ENCODE measurements at regions not wholly inside any gene's neighbourhood (a gene's known extent, or its start where the extent isn't known, plus 50 kb on each side); places are given as distances from the start of the nearest gene placed in this dataset.

DNA sequence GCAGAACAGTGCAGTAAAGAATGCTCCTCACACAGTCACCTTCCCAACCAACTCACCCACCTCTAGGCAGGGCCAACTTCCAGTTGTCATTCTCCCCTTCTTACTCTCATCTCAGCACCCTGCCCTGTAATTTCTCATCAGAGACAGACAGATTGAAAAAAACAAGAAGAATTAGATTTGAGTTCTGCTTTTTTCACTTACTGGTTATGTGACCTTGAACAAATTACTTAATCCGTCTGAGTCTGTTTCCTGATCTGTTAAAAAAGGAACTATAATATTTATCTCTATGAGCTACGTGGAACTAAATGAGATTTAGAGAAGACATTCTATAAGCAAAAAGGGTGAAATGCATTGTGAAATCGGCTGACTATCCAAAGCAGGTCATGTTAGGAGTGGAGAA, 330.3 kb downstream of the ZNF326 start:
- no TSS peak for BruUV-seq (replicated peaks)
- Histone ChIP-seq H3K9me2 (ENCODE audit: insufficient read depth) (no peaks in the 10 kb centered on the region), H3K4me3 (replicated peaks in 1 of 2; ENCODE audit: low read depth in 1 of 2, low read length in 2 of 2) (no peak overlapping the region), H3K79me2 (ENCODE audit: insufficient read depth, low read length) (no peaks in the 10 kb centered on the region), H3K4me2 (ENCODE audit: low read length) (no peak overlapping the region), H4K20me1 (ENCODE audit: insufficient read depth) (no peaks in the 10 kb centered on the region), H3K27me3 (ENCODE audit: insufficient read depth, low read length) (peaks cover 23% of the 10 kb centered on the region), H3K27ac (ENCODE audit: low read depth, low read length) (no peak overlapping the region), H3K9ac (ENCODE audit: low read length) (no peak overlapping the region), H3K36me3 (ENCODE audit: control insufficient read depth in 1 of 2, insufficient read depth in 2 of 2, low read length in 2 of 2) (no peaks in the 10 kb centered on the region), H3K9me3 (ENCODE audit: control insufficient read depth in 1 of 2, insufficient read depth in 1 of 2, low read depth in 1 of 2, low read length in 2 of 2) (no peaks in the 10 kb centered on the region), H2AFZ (ENCODE audit: low read depth, low read length, poor library complexity, severe bottlenecking) (no peak overlapping the region), H3K4me1 (ENCODE audit: control insufficient read depth in 1 of 2, insufficient read depth in 2 of 2, low read length in 2 of 2) (no peaks in the 10 kb centered on the region)
- TF ChIP-seq, protein P1, sequence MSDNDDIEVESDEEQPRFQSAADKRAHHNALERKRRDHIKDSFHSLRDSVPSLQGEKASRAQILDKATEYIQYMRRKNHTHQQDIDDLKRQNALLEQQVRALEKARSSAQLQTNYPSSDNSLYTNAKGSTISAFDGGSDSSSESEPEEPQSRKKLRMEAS (IDR thresholded peaks at IDR 0.05), result no peak
- DNase-seq (ENCODE audit: low read depth, low spot score) (no peak), ATAC-seq (no peak)
- ChIA-PET POLR2A (no interaction called here), RAD21 (ENCODE audit: low non-redundant PET in 1 of 2, low total read pairs in 2 of 2, uncharacterized antibody in 2 of 2, unreplicated experiment in 2 of 2) (no interaction called here), CTCF (no interaction called here)
- intact Hi-C loops (cut with micrococcal nuclease), result no loop called here

DNA sequence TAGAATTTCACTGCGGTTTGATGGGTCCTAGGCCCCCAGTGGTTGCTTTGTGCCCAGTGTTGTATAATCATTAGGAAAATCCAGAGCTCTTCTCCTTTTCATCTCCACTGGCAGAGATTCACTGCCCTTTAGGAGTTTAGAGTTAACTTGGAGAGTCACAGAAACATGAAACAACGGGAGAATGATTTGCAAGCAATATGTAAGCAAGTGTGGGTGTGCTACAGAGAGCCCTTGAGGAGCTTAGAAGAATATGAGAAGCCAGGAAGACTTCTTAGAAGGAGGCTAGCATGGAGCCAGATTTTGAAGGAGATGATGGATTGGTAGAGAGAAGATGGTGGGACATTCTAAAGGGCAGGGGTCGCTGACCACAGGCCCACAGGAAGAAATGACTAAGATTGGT, 327.3 kb downstream of the ZNF326 start:
- DNase-seq (ENCODE audit: low read depth, low spot score), result no peak
- no peak for ATAC-seq
- Histone ChIP-seq H3K4me2 (ENCODE audit: low read length) (no peak overlapping the region), H3K4me1 (ENCODE audit: control insufficient read depth in 1 of 2, insufficient read depth in 2 of 2, low read length in 2 of 2) (no peaks in the 10 kb centered on the region), H3K9me2 (ENCODE audit: insufficient read depth) (no peaks in the 10 kb centered on the region), H3K27ac (ENCODE audit: low read depth, low read length) (no peak overlapping the region), H3K9me3 (ENCODE audit: control insufficient read depth in 1 of 2, insufficient read depth in 1 of 2, low read depth in 1 of 2, low read length in 2 of 2) (no peaks in the 10 kb centered on the region), H3K9ac (ENCODE audit: low read length) (no peak overlapping the region), H3K27me3 (ENCODE audit: insufficient read depth, low read length) (peaks cover 31% of the 10 kb centered on the region), H3K4me3 (replicated peaks in 1 of 2; ENCODE audit: low read depth in 1 of 2, low read length in 2 of 2) (no peak overlapping the region), H2AFZ (ENCODE audit: low read depth, low read length, poor library complexity, severe bottlenecking) (no peak overlapping the region), H3K79me2 (ENCODE audit: insufficient read depth, low read length) (no peaks in the 10 kb centered on the region), H4K20me1 (ENCODE audit: insufficient read depth) (no peaks in the 10 kb centered on the region), H3K36me3 (ENCODE audit: control insufficient read depth in 1 of 2, insufficient read depth in 2 of 2, low read length in 2 of 2) (no peaks in the 10 kb centered on the region)
- BruUV-seq (replicated peaks), result no TSS peak
- POLR2A ChIA-PET, result no interaction called here
- CTCF ChIA-PET, result no interaction called here
- RAD21 ChIA-PET (ENCODE audit: low non-redundant PET in 1 of 2, low total read pairs in 2 of 2, uncharacterized antibody in 2 of 2, unreplicated experiment in 2 of 2), result no interaction called here
- intact Hi-C loops (cut with micrococcal nuclease), result no loop called here
- TF ChIP-seq ATF3 (IDR thresholded peaks at IDR 0.05) (no peak), ZBTB33 (IDR thresholded peaks at IDR 0.05; ENCODE audit: extremely low read depth, insufficient replicate concordance, low read length) (no peak), RAD21 (IDR thresholded peaks at IDR 0.05; ENCODE audit: low read depth) (no peak), EZH2phosphoT487 (IDR thresholded peaks at IDR 0.05; ENCODE audit: borderline replicate concordance) (no peak), POLR2AphosphoS5 (IDR thresholded peaks at IDR 0.05; ENCODE audit: low read depth, low read length) (no peak), ZNF274 (IDR thresholded peaks at IDR 0.05; ENCODE audit: low read depth, low read length) (no peak), POLR2A (IDR thresholded peaks at IDR 0.05; ENCODE audit: borderline replicate concordance, extremely low read depth, insufficient read depth, insufficient read length) (no peak), CEBPB (IDR thresholded peaks at IDR 0.05; ENCODE audit: low read depth) (no peak), ZFX (IDR thresholded peaks at IDR 0.05) (no peak), TCF7L2 (IDR thresholded peaks at IDR 0.05; ENCODE audit: borderline replicate concordance, extremely low read depth, insufficient read depth, insufficient read length) (no peak), EGR1 (IDR thresholded peaks at IDR 0.05; ENCODE audit: low read depth) (no peak), ELF1 (IDR thresholded peaks at IDR 0.05; ENCODE audit: borderline replicate concordance, low read depth) (no peak), EZH2 (IDR thresholded peaks at IDR 0.05) (no peak), FOSL1 (IDR thresholded peaks at IDR 0.05; ENCODE audit: low read depth) (no peak), JUND (IDR thresholded peaks at IDR 0.05) (no peak)
- TF ChIP-seq, protein P2, sequence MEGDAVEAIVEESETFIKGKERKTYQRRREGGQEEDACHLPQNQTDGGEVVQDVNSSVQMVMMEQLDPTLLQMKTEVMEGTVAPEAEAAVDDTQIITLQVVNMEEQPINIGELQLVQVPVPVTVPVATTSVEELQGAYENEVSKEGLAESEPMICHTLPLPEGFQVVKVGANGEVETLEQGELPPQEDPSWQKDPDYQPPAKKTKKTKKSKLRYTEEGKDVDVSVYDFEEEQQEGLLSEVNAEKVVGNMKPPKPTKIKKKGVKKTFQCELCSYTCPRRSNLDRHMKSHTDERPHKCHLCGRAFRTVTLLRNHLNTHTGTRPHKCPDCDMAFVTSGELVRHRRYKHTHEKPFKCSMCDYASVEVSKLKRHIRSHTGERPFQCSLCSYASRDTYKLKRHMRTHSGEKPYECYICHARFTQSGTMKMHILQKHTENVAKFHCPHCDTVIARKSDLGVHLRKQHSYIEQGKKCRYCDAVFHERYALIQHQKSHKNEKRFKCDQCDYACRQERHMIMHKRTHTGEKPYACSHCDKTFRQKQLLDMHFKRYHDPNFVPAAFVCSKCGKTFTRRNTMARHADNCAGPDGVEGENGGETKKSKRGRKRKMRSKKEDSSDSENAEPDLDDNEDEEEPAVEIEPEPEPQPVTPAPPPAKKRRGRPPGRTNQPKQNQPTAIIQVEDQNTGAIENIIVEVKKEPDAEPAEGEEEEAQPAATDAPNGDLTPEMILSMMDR (IDR thresholded peaks at IDR 0.05 in 2 of 3, conservative IDR thresholded peaks at IDR 0.05 in 1 of 3; ENCODE audit: borderline replicate concordance in 1 of 3, insufficient read depth in 1 of 3, low read depth in 2 of 3, low read length in 2 of 3), result no peak
